ENCODE measurements at regions not wholly inside any gene's neighbourhood (a gene's known extent, or its start where the extent isn't known, plus 50 kb on each side); places are given as distances from the start of the nearest gene placed in this dataset.

GRCh38 chr15:79176151-79176550 is 85.6 kb upstream of the RASGRF1 start:
- Histone ChIP-seq H3K9me3 (ENCODE audit: control insufficient read depth, insufficient read depth, low read length) (no peaks in the 10 kb centered on the region), H3K4me1 (ENCODE audit: insufficient read depth, low read length) (peaks cover 34% of the 10 kb centered on the region), H3K36me3 (ENCODE audit: insufficient read depth, low read length) (no peaks in the 10 kb centered on the region), H3K9ac (ENCODE audit: low read depth, low read length) (no peak overlapping the region)

GRCh38 chr15:79172801-79173460 is 82.4 kb upstream of the RASGRF1 start:
- Histone ChIP-seq H3K36me3 (ENCODE audit: insufficient read depth, low read length) (no peaks in the 10 kb centered on the region), H3K4me1 (ENCODE audit: insufficient read depth, low read length) (peaks cover 25% of the 10 kb centered on the region), H3K9me3 (ENCODE audit: control insufficient read depth, insufficient read depth, low read length) (peaks cover 3% of the 10 kb centered on the region; the same call in 1 of the 2 replicates), H3K9ac (ENCODE audit: low read depth, low read length) (no peak overlapping the region)

GRCh38 chr15:79172032-79172481 is 81.5 kb upstream of the RASGRF1 start:
- H3K9me3 ChIP-seq (ENCODE audit: control insufficient read depth, insufficient read depth, low read length) = peaks cover 3% of the 10 kb centered on the region; the same call in 1 of the 2 replicates
- H3K4me1 ChIP-seq (ENCODE audit: insufficient read depth, low read length) = peaks cover 25% of the 10 kb centered on the region

GRCh38 chr15:79171320-79172031 is 80.9 kb upstream of the RASGRF1 start:
- Histone ChIP-seq H3K4me1 (ENCODE audit: insufficient read depth, low read length) (peaks cover 25% of the 10 kb centered on the region), H3K36me3 (ENCODE audit: insufficient read depth, low read length) (no peaks in the 10 kb centered on the region), H3K9me3 (ENCODE audit: control insufficient read depth, insufficient read depth, low read length) (peaks cover 3% of the 10 kb centered on the region; the same call in 1 of the 2 replicates), H3K9ac (ENCODE audit: low read depth, low read length) (no peak overlapping the region)

More at GRCh38 chr15:79172032-79172481, 81.5 kb upstream of the RASGRF1 start:
- Histone ChIP-seq H3K9ac (ENCODE audit: low read depth, low read length) (no peak overlapping the region), H3K36me3 (ENCODE audit: insufficient read depth, low read length) (no peaks in the 10 kb centered on the region)

- H3K36me3 ChIP-seq (ENCODE audit: insufficient read depth, low read length) = no peaks in the 10 kb centered on the region
- H3K4me1 ChIP-seq (ENCODE audit: insufficient read depth, low read length) = peaks cover 25% of the 10 kb centered on the region
- H3K9ac ChIP-seq (ENCODE audit: low read depth, low read length) = no peak overlapping the region
- peaks cover 3% of the 10 kb centered on the region; the same call in 1 of the 2 replicates for H3K9me3 ChIP-seq (ENCODE audit: control insufficient read depth, insufficient read depth, low read length)
These were observed 79.7 kb upstream of the RASGRF1 start for GRCh38 chr15:79170256-79170664.

- Histone ChIP-seq H3K36me3 (ENCODE audit: insufficient read depth, low read length) (no peaks in the 10 kb centered on the region), H3K9me3 (ENCODE audit: control insufficient read depth, insufficient read depth, low read length) (peaks cover 3% of the 10 kb centered on the region; the same call in 1 of the 2 replicates), H3K9ac (ENCODE audit: low read depth, low read length) (no peak overlapping the region), H3K4me1 (ENCODE audit: insufficient read depth, low read length) (peaks cover 25% of the 10 kb centered on the region)
These were observed 79.0 kb upstream of the RASGRF1 start for GRCh38 chr15:79169526-79170133.

- H3K4me1 ChIP-seq (ENCODE audit: insufficient read depth, low read length) = peaks cover 25% of the 10 kb centered on the region
- no peaks in the 10 kb centered on the region for H3K36me3 ChIP-seq (ENCODE audit: insufficient read depth, low read length)
- peaks cover 3% of the 10 kb centered on the region; the same call in 1 of the 2 replicates for H3K9me3 ChIP-seq (ENCODE audit: control insufficient read depth, insufficient read depth, low read length)
- H3K9ac ChIP-seq (ENCODE audit: low read depth, low read length) = no peak overlapping the region
These were observed 78.4 kb upstream of the RASGRF1 start for GRCh38 chr15:79168922-79169456.

GRCh38 chr15:79167776-79168175 is 77.2 kb upstream of the RASGRF1 start:
- Histone ChIP-seq H3K9me3 (ENCODE audit: control insufficient read depth, insufficient read depth, low read length) (peaks cover 3% of the 10 kb centered on the region; the same call in 1 of the 2 replicates), H3K36me3 (ENCODE audit: insufficient read depth, low read length) (no peaks in the 10 kb centered on the region), H3K9ac (ENCODE audit: low read depth, low read length) (no peak overlapping the region), H3K4me1 (ENCODE audit: insufficient read depth, low read length) (peaks cover 21% of the 10 kb centered on the region)

GRCh38 chr15:79166311-79166955 is 75.9 kb upstream of the RASGRF1 start:
- H3K9me3 ChIP-seq (ENCODE audit: control insufficient read depth, insufficient read depth, low read length) = peaks cover 3% of the 10 kb centered on the region; the same call in 1 of the 2 replicates
- no peaks in the 10 kb centered on the region for H3K36me3 ChIP-seq (ENCODE audit: insufficient read depth, low read length)
- no peak overlapping the region for H3K9ac ChIP-seq (ENCODE audit: low read depth, low read length)
- peaks cover 9% of the 10 kb centered on the region for H3K4me1 ChIP-seq (ENCODE audit: insufficient read depth, low read length)

- Histone ChIP-seq H3K36me3 (ENCODE audit: insufficient read depth, low read length) (no peaks in the 10 kb centered on the region), H3K9me3 (ENCODE audit: control insufficient read depth, insufficient read depth, low read length) (peaks cover 3% of the 10 kb centered on the region; the same call in 1 of the 2 replicates), H3K9ac (ENCODE audit: low read depth, low read length) (no peak overlapping the region), H3K4me1 (ENCODE audit: insufficient read depth, low read length) (peaks cover 5% of the 10 kb centered on the region)
These were observed 73.9 kb upstream of the RASGRF1 start for GRCh38 chr15:79164465-79164864.

GRCh38 chr15:79164043-79164442 is 73.5 kb upstream of the RASGRF1 start:
- Histone ChIP-seq H3K9ac (ENCODE audit: low read depth, low read length) (no peak overlapping the region), H3K9me3 (ENCODE audit: control insufficient read depth, insufficient read depth, low read length) (peaks cover 3% of the 10 kb centered on the region; the same call in 1 of the 2 replicates), H3K36me3 (ENCODE audit: insufficient read depth, low read length) (no peaks in the 10 kb centered on the region), H3K4me1 (ENCODE audit: insufficient read depth, low read length) (peaks cover under 1% of the 10 kb centered on the region; the same call in 1 of the 2 replicates)

GRCh38 chr15:79163395-79163794 is 72.8 kb upstream of the RASGRF1 start:
- H3K9ac ChIP-seq (ENCODE audit: low read depth, low read length) = no peak overlapping the region
- no peaks in the 10 kb centered on the region for H3K36me3 ChIP-seq (ENCODE audit: insufficient read depth, low read length)
- H3K9me3 ChIP-seq (ENCODE audit: control insufficient read depth, insufficient read depth, low read length) = peaks cover 3% of the 10 kb centered on the region; the same call in 1 of the 2 replicates
- no peaks in the 10 kb centered on the region for H3K4me1 ChIP-seq (ENCODE audit: insufficient read depth, low read length)

GRCh38 chr15:79161837-79162508 is 71.4 kb upstream of the RASGRF1 start:
- Histone ChIP-seq H3K9me3 (ENCODE audit: control insufficient read depth, insufficient read depth, low read length) (no peaks in the 10 kb centered on the region), H3K4me1 (ENCODE audit: insufficient read depth, low read length) (no peaks in the 10 kb centered on the region), H3K36me3 (ENCODE audit: insufficient read depth, low read length) (no peaks in the 10 kb centered on the region), H3K9ac (ENCODE audit: low read depth, low read length) (no peak overlapping the region)
